ENCODE measurements at regions not wholly inside any gene's neighbourhood (a gene's known extent, or its start where the extent isn't known, plus 50 kb on each side); places are given as distances from the start of the nearest gene placed in this dataset.
"Not testable (repeated sequence)": the region's sequence is repeated elsewhere in the genome, so short reads cannot be mapped to it uniquely, and the experiment has no call there.

DNA sequence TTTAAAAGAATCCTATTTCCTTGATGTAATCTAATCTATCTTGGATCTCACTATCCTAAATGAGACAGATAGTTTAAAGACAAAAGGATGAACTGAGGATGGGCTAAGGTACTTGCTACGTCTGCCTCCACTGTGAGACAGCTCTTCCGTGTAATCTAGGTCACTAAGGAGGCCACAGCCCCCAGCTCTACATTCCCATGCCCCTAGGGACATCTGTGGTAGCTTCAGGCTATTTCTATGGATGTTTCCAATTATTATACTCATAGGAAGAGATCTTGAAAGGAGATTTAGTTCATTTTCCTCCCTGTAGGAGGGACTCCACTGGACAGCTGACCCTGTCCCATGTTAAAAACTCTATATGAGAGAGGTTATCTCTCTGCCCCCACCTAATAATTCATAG, 140.8 kb upstream of the TRPC5 start:
- CTCF ChIA-PET (ENCODE audit: partially characterized antibody) = no interaction called here
- Mint-ChIP-seq H3K4me1 (no peaks in the 10 kb centered on the region), H3K4me3 (no peak overlapping the region)

DNA sequence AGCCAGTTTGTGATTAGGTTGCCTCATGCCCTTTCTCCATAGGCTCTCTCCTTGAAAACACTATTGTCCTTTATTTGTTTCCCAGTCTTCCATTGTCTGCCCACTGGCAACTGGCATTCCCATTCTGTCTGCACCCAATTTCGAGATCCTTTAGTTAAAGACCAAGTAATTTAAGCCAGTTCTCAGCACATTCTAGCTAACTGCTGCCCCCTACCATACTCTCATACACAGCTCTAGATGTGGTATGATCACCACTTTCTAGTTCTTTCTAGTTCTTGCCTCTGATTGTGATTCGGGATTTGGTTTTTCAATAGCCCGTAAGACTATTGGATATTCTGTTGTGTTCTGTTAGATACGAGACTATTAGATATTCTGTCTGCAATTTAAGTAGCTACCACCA, 135.8 kb upstream of the TRPC5 start:
- Mint-ChIP-seq H3K36me3 (no peaks in the 10 kb centered on the region), H3K27ac (no peak overlapping the region), H3K27me3 (no peaks in the 10 kb centered on the region), H3K4me3 (no peak overlapping the region), H3K9me3 (no peaks in the 10 kb centered on the region), H3K4me1 (no peaks in the 10 kb centered on the region)
- intact Hi-C loops (cut with micrococcal nuclease) = no loop called here
- no peak for DNase-seq
- Histone ChIP-seq H3K27ac (ENCODE audit: low read depth, low read length) (no peak overlapping the region), H3K36me3 (ENCODE audit: insufficient read depth, low read length) (no peaks in the 10 kb centered on the region), H3K4me1 (ENCODE audit: insufficient read depth, low read length) (no peaks in the 10 kb centered on the region), H3K9me3 (ENCODE audit: control insufficient read depth in 1 of 2, low read length in 2 of 2) (no peaks in the 10 kb centered on the region), H3K4me3 (ENCODE audit: low read length in 2 of 2) (no peak overlapping the region), H3K27me3 (ENCODE audit: insufficient read depth, low read length) (no peaks in the 10 kb centered on the region)
- ChIA-PET CTCF (ENCODE audit: partially characterized antibody) (no interaction called here), POLR2A (ENCODE audit: partially characterized antibody) (no interaction called here)

More for the DNA sequence above, 140.8 kb upstream of the TRPC5 start:
- H3K27ac Mint-ChIP-seq = no peak overlapping the region
- DNase-seq = no peak
- no peaks in the 10 kb centered on the region for H3K36me3 ChIP-seq (ENCODE audit: insufficient read depth, low read length)
- intact Hi-C loops (cut with micrococcal nuclease) = no loop called here
- no peaks in the 10 kb centered on the region for H3K9me3 ChIP-seq (ENCODE audit: control insufficient read depth in 1 of 2, low read length in 2 of 2)
- no peaks in the 10 kb centered on the region for H3K36me3 Mint-ChIP-seq
- POLR2A ChIA-PET (ENCODE audit: partially characterized antibody) = no interaction called here
- peaks cover 0 to 1% (median 0%) of the 10 kb centered on the region in 8 donors for H3K9me3 Mint-ChIP-seq
- no peaks in the 10 kb centered on the region for H3K27me3 ChIP-seq (ENCODE audit: insufficient read depth, low read length)
- H3K27ac ChIP-seq (ENCODE audit: low read depth, low read length) = no peak overlapping the region
- H3K4me3 ChIP-seq (ENCODE audit: low read length in 2 of 2) = no peak overlapping the region
- no peaks in the 10 kb centered on the region for H3K27me3 Mint-ChIP-seq
- H3K4me1 ChIP-seq (ENCODE audit: insufficient read depth, low read length) = no peaks in the 10 kb centered on the region

DNA sequence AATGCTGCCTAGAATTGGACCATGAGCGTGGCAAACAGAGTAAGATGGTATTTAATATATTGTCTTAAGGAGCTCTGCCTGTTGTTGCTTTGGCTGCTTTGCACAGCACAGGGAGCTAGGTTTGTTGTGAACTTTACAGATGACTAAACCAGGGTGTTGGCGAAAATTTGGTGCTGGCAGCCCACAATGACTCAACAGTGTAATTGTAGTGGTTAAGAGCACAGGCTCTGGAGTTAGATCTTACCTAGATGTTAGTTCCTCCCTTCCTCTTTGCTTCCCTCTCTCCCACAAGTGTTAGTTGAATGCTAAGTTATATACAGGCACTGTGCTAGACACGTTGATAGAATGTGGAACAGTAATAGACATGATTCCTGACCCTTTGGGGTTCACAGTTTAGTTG, 128.9 kb upstream of the TRPC5 start:
- POLR2A ChIA-PET (ENCODE audit: partially characterized antibody) = no interaction called here
- Histone ChIP-seq H3K9me3 (ENCODE audit: control insufficient read depth in 1 of 2, low read length in 2 of 2) (no peaks in the 10 kb centered on the region), H3K27ac (ENCODE audit: low read depth, low read length) (no peak overlapping the region), H3K4me3 (ENCODE audit: low read length in 2 of 2) (no peak overlapping the region), H3K4me1 (ENCODE audit: insufficient read depth, low read length) (no peaks in the 10 kb centered on the region), H3K36me3 (ENCODE audit: insufficient read depth, low read length) (no peaks in the 10 kb centered on the region), H3K27me3 (ENCODE audit: insufficient read depth, low read length) (no peaks in the 10 kb centered on the region)
- intact Hi-C loops (cut with micrococcal nuclease) = no loop called here
- Mint-ChIP-seq H3K4me3 (no peak overlapping the region), H3K27ac (no peak overlapping the region), H3K4me1 (no peaks in the 10 kb centered on the region), H3K36me3 (no peaks in the 10 kb centered on the region), H3K9me3 (no peaks in the 10 kb centered on the region), H3K27me3 (no peaks in the 10 kb centered on the region)
- DNase-seq = no peak
- CTCF ChIA-PET (ENCODE audit: partially characterized antibody) = no interaction called here

DNA sequence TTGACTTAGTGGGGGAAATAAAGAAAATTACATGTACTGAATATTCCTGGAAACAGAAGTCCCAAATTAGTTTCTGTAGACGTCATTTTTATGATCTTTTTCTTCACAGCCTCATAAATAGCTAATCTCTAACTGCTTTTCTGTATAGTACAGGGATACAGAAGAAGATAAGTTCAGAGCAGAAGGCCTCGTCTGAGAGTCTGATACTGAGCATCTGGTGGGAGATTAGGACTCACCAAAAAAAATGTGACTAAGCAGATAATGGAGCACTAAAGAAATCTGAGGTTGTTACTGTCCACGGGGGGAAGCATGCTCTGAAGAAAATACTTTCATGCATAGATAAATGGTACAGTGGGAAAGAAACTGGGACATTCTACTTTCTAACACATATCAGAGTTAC, 115.3 kb upstream of the TRPC5 start:
- Histone ChIP-seq H3K4me3 (ENCODE audit: low read length in 2 of 2) (no peak overlapping the region), H3K36me3 (ENCODE audit: insufficient read depth, low read length) (no peaks in the 10 kb centered on the region), H3K4me1 (ENCODE audit: insufficient read depth, low read length) (no peaks in the 10 kb centered on the region), H3K9me3 (ENCODE audit: control insufficient read depth in 1 of 2, low read length in 2 of 2) (no peaks in the 10 kb centered on the region), H3K27me3 (ENCODE audit: insufficient read depth, low read length) (no peaks in the 10 kb centered on the region), H3K27ac (ENCODE audit: low read depth, low read length) (no peak overlapping the region)
- ChIA-PET POLR2A (ENCODE audit: partially characterized antibody) (no interaction called here), CTCF (ENCODE audit: partially characterized antibody) (no interaction called here)
- Mint-ChIP-seq H3K36me3 (no peaks in the 10 kb centered on the region), H3K4me1 (no peaks in the 10 kb centered on the region), H3K4me3 (no peak overlapping the region), H3K9me3 (peaks cover 0 to 3% (median 0%) of the 10 kb centered on the region in 8 donors), H3K27ac (no peak overlapping the region), H3K27me3 (no peaks in the 10 kb centered on the region)
- intact Hi-C loops (cut with micrococcal nuclease) = no loop called here
- no peak for DNase-seq

DNA sequence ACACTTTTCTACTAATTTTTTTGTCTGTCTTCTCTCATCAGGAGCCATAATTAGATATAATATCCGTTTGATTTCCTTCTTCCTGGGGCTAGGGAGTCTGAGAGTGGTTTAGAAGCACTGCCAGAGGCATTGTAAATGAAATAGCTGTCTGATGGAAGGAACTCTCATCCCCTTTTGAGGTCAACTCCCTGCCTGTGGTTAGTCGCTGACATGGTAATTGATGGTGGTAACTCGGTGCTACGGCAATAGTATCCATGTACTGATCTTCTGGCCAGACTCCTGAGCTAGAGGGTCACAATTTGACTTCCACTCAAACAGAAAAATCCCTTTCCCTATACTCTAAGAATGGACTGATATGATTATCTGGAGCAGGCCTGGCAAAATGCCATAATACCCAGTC, 108.1 kb upstream of the TRPC5 start:
- no peak overlapping the region for H3K4me3 Mint-ChIP-seq
- intact Hi-C loops (cut with micrococcal nuclease) = no loop called here
- H3K9me3 Mint-ChIP-seq = peaks cover 0 to 3% (median 0%) of the 10 kb centered on the region in 8 donors
- H3K4me1 Mint-ChIP-seq = no peaks in the 10 kb centered on the region
- DNase-seq = no peak
- CTCF ChIA-PET (ENCODE audit: partially characterized antibody) = no interaction called here
- POLR2A ChIA-PET (ENCODE audit: partially characterized antibody) = no interaction called here
- no peaks in the 10 kb centered on the region for H3K27me3 ChIP-seq (ENCODE audit: insufficient read depth, low read length)
- H3K9me3 ChIP-seq (ENCODE audit: control insufficient read depth in 1 of 2, low read length in 2 of 2) = no peaks in the 10 kb centered on the region
- no peaks in the 10 kb centered on the region for H3K4me1 ChIP-seq (ENCODE audit: insufficient read depth, low read length)
- H3K36me3 ChIP-seq (ENCODE audit: insufficient read depth, low read length) = no peaks in the 10 kb centered on the region
- H3K27ac ChIP-seq (ENCODE audit: low read depth, low read length) = no peak overlapping the region
- no peak overlapping the region for H3K4me3 ChIP-seq (ENCODE audit: low read length in 2 of 2)
- no peaks in the 10 kb centered on the region for H3K36me3 Mint-ChIP-seq
- no peaks in the 10 kb centered on the region for H3K27me3 Mint-ChIP-seq
- H3K27ac Mint-ChIP-seq = no peak overlapping the region

DNA sequence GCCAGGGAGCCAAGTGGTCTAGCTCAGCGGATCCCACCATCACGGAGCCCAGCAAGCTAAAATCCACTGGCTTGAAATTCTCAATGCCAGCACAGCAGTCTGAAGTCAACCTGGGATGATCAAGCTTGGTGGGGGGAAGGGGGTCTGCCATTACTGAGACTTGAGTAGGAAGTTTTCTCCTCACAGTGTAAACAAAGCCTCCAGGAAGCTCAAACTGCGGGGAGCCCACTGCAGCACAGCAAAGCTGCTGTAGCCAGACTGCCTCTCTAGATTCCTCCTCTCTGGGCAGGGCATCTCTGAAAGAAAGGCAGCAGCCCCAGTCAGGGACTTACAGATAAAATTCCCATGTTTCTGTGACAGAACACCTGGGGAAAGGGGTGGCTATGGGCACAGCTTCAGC, 98.8 kb upstream of the TRPC5 start:
- H3K9me3 ChIP-seq (ENCODE audit: control insufficient read depth in 1 of 2, low read length in 2 of 2); intact Hi-C loops (cut with micrococcal nuclease); CTCF ChIA-PET (ENCODE audit: partially characterized antibody): not testable (repeated sequence)

DNA sequence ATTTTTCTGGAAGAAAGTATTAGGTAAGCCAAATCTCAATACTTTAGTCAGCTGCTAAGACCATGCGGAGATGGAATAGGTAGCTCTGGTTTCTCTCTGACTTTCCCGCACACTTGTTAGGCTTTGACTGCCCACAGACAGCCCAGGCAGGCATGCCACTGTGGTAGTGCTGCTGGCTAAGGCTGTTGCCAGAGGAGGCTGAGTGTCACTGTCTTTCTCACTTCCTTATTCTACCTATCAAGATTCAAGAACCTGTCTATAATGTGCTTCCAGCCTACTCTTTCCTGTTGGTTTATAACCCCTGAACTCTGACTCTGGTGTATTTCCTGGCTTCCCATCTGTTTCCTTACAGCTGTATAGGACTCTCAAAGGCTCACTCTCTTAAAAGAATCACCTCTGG, 81.8 kb upstream of the TRPC5 start:
- Histone ChIP-seq H3K9me3 (ENCODE audit: control insufficient read depth in 1 of 2, low read length in 2 of 2) (no peaks in the 10 kb centered on the region), H3K4me3 (ENCODE audit: low read length in 2 of 2) (no peak overlapping the region), H3K36me3 (ENCODE audit: insufficient read depth, low read length) (no peaks in the 10 kb centered on the region), H3K27ac (ENCODE audit: low read depth, low read length) (no peak overlapping the region), H3K27me3 (ENCODE audit: insufficient read depth, low read length) (no peaks in the 10 kb centered on the region), H3K4me1 (ENCODE audit: insufficient read depth, low read length) (no peaks in the 10 kb centered on the region)
- no peak for DNase-seq
- Mint-ChIP-seq H3K36me3 (no peaks in the 10 kb centered on the region), H3K27me3 (no peaks in the 10 kb centered on the region), H3K4me3 (no peak overlapping the region), H3K27ac (no peak overlapping the region), H3K4me1 (peaks cover 0 to 1% (median 0%) of the 10 kb centered on the region in 4 donors), H3K9me3 (no peaks in the 10 kb centered on the region)
- intact Hi-C loops (cut with micrococcal nuclease) = no loop called here
- ChIA-PET CTCF (ENCODE audit: partially characterized antibody) (no interaction called here), POLR2A (ENCODE audit: partially characterized antibody) (no interaction called here)

More for the DNA sequence above, 98.8 kb upstream of the TRPC5 start:
- H3K36me3 ChIP-seq (ENCODE audit: insufficient read depth, low read length); H3K27ac Mint-ChIP-seq; H3K4me3 Mint-ChIP-seq; H3K9me3 Mint-ChIP-seq; H3K27me3 ChIP-seq (ENCODE audit: insufficient read depth, low read length); H3K4me1 ChIP-seq (ENCODE audit: insufficient read depth, low read length); H3K27me3 Mint-ChIP-seq; H3K4me3 ChIP-seq (ENCODE audit: low read length in 2 of 2); H3K36me3 Mint-ChIP-seq; DNase-seq; POLR2A ChIA-PET (ENCODE audit: partially characterized antibody); H3K4me1 Mint-ChIP-seq; H3K27ac ChIP-seq (ENCODE audit: low read depth, low read length): not testable (repeated sequence)

DNA sequence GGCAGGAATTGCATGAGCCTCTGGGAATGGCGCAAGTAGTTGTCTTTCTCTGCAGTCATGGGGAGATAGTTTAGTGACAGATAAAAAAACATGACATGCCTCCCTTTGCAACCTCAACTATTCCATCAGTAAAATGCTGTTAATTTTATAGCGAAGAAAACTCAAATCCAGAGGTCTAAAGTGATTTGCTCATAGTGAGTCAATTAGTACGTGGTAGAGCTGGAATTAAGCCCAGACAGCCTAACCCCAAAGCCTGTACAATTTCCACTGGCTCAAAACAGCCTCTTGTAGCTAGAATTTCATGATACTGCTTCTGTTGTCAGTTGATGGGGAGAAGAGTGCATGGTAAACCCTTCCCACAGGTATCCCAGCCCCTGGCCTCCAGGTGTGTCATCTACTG, 81.3 kb upstream of the TRPC5 start:
- no peak overlapping the region for H3K4me3 ChIP-seq (ENCODE audit: low read length in 2 of 2)
- peaks cover 0 to 1% (median 0%) of the 10 kb centered on the region in 4 donors for H3K4me1 Mint-ChIP-seq
- H3K27ac ChIP-seq (ENCODE audit: low read depth, low read length) = no peak overlapping the region
- no peak for DNase-seq
- H3K36me3 ChIP-seq (ENCODE audit: insufficient read depth, low read length) = no peaks in the 10 kb centered on the region
- intact Hi-C loops (cut with micrococcal nuclease) = no loop called here
- no peaks in the 10 kb centered on the region for H3K36me3 Mint-ChIP-seq
- no peaks in the 10 kb centered on the region for H3K27me3 ChIP-seq (ENCODE audit: insufficient read depth, low read length)
- no peak overlapping the region for H3K27ac Mint-ChIP-seq
- no peaks in the 10 kb centered on the region for H3K4me1 ChIP-seq (ENCODE audit: insufficient read depth, low read length)
- H3K27me3 Mint-ChIP-seq = no peaks in the 10 kb centered on the region
- no peak overlapping the region for H3K4me3 Mint-ChIP-seq
- ChIA-PET CTCF (ENCODE audit: partially characterized antibody) (no interaction called here), POLR2A (ENCODE audit: partially characterized antibody) (no interaction called here)
- H3K9me3 Mint-ChIP-seq = no peaks in the 10 kb centered on the region
- H3K9me3 ChIP-seq (ENCODE audit: control insufficient read depth in 1 of 2, low read length in 2 of 2) = no peaks in the 10 kb centered on the region
